ENCODE measurements at regions not wholly inside any gene's neighbourhood (a gene's known extent, or its start where the extent isn't known, plus 50 kb on each side); places are given as distances from the start of the nearest gene placed in this dataset.
A peak's percentile ranks its signal among the peaks of the same experiment; 100 is the strongest.
"Not testable (repeated sequence)": the region's sequence is repeated elsewhere in the genome, so short reads cannot be mapped to it uniquely, and the experiment has no call there.

DNA sequence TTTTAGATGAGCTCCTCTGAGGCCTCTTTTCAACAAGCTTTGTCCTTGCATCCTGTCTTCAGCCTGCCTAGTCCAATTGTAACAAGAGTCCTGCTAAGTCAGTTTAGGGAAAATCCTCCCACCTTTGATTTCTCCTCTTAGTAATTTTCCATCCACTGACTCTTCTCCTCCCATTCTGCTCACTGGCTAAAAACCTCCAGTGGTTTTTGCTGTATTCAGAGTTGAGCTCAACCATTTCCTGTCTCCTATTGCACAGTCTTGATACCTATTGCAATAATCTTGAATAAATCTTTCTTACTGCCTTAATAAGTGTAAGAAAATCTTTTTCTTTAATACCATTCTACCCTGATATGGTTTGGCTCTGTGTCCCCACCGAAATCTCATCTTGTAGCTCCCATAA lies 117.8 kb upstream of the ENPP6 start:
- no peak for DNase-seq (ENCODE audit: low read depth, low spot score)

GRCh38 chr4:184333446-184333845 lies 115.8 kb upstream of the ENPP6 start:
- DNase-seq (ENCODE audit: low read depth, low spot score) = not testable (repeated sequence)

DNA sequence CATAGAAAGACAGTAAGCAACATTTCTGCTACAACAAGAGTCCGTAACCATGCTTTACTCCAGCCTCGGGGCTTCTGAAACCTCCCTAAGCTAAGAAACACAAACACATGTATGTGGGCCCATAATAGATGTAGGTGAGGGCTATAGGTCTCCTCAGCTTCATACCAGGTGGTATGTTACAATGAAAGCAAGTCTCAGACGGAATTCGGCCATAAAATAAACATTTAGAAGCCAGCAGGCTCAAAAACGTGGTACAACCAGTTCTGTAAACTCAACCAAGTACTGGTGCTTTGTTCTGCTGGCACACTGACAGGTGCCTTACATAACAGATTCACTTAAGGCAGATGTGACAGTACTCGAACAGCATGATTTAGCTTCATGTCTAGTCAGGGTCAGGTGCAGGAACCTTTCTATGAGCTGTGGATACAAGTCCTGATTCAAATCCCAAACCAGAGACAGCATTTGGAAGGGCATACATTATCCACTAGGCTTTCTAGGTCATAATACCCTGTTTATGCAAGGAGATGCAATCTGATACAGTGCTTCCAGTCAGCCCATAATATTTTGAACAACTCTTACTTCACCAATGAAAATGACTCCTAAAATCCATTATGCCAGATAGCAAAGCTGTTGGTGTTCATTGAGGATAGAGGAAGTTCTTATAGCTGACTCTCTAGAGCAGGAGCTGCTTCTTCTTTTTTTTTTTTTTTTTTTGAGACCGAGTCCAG lies 113.8 kb upstream of the ENPP6 start:
- no peak for DNase-seq (ENCODE audit: low read depth, low spot score)

DNA sequence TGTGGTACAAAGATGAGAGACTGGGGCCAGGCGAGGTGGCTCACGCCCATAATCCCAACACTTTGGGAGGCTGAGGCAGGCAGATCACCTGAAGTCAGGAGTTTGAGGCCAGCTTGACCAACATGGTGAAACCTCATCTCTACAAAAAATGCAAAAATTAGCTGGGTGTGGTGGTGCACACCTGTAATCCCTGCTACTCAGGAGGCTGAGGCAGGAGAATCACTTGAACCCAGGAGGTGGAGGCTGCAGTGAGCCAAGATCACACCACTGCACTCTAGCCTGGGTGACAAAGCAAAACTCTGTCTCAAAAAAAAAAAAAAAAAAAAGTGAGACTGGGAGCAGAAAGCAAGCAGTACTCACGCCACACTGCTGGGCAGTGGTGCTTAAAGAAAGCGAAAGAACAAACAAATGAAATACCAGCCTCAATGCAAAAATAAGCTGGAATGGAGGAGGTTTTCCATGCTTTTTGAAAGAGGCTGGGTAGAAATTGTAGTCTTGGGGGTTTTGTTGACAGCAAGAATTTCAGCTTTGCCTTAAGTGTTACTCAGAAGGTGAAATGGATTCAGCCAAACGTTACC lies 112.9 kb upstream of the ENPP6 start:
- not testable (repeated sequence) for DNase-seq (ENCODE audit: low read depth, low spot score)

DNA sequence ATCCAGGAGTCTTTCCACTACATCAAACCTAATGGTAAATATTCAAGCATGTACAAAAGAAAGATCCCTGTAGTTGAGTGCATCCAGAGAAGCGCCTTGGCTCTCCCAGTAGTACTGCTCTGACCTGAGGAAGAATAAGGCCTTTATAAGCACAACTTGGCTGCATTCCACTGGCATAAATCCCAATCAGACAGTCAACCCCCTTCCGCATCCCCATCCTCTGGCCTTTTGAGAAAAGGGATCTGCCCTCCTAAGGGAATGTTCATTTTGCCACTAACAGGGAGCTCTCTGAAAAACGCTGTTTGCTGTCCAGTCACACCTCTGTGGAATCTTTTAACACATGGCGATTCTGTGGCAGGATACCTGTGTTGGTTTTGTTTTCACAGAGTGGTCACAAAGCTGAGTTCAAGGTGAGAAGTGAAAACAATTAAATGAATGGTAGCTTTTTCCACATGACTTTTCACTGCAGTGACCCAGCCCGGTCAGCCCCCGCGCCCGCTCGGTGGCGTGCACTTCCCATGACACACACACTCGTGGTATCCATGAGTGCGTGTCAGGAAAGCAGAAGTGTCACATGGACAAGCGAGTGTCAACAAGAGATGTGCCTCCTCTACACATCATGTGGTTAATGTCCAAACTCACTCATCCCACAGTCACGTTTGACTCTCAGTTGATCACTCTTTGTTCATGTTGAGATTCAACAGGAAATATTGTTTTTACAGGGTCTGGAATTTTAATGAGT lies 112.2 kb upstream of the ENPP6 start:
- no peak for DNase-seq (ENCODE audit: low read depth, low spot score)

- DNase-seq (ENCODE audit: low read depth, low spot score) = no peak
These were observed 111.6 kb upstream of the ENPP6 start for GRCh38 chr4:184329235-184329634.

DNA sequence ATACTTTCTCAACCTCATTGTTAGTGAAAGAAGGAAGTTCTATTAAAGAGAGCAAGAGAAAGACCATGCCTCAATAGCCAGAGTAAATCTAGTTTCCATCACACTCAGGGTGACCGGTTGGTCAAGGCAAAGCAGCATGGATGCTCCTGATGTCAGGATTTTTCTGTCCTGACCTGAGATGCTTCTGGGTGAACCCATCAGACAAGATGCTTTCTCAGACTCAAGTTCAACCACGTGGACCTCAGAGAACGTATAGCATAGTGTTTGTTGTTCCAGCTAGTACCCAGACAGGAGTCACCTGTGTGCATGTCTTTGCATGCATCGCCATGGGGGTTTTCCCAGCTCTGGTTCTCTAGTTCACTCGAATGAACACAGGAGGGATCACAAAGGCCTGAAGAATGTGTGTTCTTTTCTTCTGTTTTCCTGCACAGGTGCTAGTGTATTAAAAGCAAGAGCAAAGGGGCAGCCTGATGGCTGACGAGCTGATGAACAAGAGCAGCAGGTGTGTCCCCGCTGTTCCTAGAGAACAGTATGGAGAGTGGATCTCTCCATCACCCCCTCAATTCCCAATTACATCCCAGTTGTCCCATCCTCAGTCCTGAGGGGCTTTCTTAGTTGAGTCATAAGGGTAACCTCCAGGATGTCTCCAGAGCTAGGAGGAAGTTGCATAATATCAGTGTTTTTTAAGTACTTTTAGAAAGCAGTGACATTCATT lies 110.5 kb upstream of the ENPP6 start:
- no peak for DNase-seq (ENCODE audit: low read depth, low spot score)

GRCh38 chr4:184324939-184325477 lies 107.3 kb upstream of the ENPP6 start:
- peak; percentile 27 for DNase-seq (ENCODE audit: low read depth, low spot score)

DNA sequence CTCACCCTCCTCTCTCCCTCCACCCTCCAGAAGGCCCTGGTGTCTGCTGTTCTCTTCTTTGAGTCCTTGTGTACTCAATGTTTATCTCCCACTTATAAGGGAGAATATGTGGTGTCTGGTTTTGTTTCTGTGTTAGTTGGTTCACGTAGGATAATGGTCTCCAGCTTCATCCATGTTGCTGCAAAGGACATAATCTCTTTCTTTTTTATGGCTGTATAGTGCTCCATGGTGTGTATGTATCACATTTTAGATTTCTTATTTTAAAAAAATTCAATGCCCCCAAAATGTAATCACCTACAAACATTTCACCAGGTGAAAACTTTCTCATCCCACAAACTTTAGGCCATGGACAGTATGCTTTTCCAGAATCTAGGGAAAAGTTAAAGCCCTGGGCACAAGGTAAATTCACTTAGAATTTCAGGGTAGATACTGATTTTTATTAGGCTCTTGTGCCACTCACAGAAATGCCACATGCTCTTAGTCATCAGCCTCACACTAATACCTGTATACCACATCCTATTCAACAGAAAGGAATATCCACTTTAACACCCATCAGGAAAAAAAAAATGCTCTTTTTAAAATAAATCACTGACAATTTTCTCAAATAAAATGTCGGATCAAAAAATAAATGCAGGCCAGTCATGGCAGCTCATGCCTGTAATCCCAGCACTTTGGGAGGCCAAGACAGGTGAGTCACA lies 104.8 kb upstream of the ENPP6 start:
- no peak for DNase-seq (ENCODE audit: low read depth, low spot score)

DNA sequence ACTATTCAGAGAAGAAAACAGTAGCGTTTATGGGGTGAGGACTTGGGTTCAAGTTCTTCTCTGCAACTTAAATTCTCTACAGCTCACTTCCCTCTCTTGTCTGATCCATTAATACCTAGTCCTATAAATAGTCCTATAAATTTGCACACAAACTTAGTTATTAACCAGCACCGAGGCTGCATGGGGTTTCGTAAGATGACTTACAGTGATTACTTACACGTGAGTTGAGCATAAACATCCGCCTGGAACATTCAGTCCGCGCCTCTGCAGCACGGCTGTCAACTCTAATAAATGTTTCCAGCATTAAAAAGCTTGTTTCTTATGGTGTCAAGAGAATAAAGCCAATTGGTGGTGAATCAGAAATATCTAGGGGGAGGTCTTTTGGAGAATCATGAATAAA lies 103.0 kb upstream of the ENPP6 start:
- no peak for DNase-seq (ENCODE audit: low read depth, low spot score)

DNA sequence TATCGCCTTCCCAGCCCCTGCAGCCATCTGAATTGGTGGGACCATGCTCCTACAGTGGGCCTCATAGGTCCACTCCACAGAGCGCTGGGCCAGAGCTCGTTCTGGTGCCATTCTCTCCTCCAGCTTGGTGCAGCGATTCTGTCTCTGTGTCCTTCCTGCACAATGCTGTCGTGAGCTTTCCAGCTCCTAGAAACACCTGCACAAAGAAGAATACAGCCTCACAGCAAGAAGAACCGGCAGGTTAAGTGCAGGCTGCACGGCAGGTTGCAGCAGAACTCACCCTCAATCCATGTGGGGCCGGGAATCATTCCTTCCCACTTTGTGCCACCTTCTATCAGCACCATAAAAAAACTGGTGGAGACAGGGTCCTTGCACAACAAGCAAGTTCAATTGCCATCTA lies 101.2 kb upstream of the ENPP6 start:
- no peak for DNase-seq (ENCODE audit: low read depth, low spot score)

GRCh38 chr4:184317234-184317918 lies 99.7 kb upstream of the ENPP6 start:
- DNase-seq (ENCODE audit: low read depth, low spot score) = no peak

GRCh38 chr4:184316821-184317220 lies 99.1 kb upstream of the ENPP6 start:
- DNase-seq (ENCODE audit: low read depth, low spot score) = no peak

DNA sequence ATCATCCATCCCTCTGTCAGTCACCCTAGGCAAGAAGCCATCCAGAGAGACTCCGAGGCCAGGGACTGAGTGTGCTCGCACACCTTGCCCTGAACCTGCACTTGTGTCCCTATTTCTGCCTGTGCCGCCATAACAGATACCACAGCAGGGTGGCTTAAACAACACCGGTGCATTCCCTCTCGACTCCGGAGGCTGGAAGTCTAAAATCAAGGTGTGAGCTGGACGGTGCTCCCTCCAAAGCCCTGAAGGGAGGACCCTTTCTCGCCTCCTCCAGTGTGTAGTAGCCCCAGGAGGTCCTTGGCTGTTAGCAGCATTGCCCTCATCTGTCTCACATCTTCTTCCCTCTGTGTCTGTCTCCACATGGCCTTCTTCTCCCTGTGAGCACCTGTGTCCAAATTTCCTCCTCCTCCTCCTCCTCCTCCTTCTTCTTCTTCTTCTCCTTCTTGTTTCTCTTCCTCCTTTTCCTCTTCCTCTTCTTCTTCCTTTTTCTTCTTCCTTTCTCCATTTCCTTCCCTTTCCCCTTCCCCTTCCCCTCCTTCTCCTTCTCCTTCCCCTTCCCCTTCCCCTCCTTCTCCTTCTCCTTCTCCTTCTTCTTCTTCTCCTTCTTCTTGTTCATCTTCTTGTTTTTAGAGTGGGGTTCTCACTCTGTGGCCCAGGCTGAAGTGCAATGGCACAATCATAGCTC lies 98.1 kb upstream of the ENPP6 start:
- DNase-seq (ENCODE audit: low read depth, low spot score) = no peak

DNA sequence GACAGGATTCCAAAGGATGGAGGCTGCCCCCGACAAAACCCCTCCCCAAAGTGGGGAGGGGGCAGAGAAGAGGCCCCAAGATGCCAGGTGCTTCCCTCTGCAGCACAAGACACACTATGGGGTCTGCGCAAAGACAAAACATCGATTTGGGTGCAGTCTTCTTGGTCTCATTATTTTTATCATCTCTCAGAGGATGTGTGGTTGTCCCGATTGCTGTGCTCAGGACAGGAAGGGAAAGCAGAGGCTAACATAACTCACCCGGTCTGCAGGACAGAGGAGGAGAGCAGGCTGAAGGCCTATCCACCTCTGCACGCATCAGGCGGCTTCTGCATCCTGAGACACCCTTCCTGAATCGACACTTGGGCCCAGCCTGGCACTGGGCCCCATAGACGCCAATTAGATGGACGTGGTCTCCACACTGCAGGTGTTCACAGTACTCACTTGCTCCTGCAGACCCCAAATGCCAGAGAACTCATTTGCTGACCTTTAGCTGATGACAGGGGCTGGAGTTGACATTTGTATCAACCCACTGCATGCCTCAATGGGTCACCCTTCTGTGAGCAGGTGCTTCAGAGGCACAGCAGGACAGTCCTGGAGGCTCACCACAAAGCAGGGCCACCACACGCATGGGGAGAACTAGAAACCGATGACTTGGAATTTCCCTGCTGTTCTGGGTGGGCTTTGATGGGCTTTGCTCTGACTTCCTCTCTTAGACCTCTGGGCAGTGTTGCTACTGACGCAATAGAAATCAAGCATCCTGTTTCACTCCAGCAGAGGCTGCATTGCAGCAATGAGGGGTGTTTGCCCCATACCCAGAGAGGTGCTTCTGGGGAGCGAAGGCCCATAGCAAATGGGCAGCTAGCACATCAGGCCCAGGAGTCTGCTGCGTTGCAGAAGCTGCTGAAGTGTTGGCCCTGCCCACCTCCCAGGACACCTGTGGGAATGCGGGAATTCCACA lies 96.3 kb upstream of the ENPP6 start:
- DNase-seq (ENCODE audit: low read depth, low spot score) = no peak

- no peak for DNase-seq (ENCODE audit: low read depth, low spot score)
These were observed 95.4 kb upstream of the ENPP6 start for GRCh38 chr4:184313058-184313581.

- no peak for DNase-seq (ENCODE audit: low read depth, low spot score)
These were observed 94.5 kb upstream of the ENPP6 start for GRCh38 chr4:184312126-184312525.

DNA sequence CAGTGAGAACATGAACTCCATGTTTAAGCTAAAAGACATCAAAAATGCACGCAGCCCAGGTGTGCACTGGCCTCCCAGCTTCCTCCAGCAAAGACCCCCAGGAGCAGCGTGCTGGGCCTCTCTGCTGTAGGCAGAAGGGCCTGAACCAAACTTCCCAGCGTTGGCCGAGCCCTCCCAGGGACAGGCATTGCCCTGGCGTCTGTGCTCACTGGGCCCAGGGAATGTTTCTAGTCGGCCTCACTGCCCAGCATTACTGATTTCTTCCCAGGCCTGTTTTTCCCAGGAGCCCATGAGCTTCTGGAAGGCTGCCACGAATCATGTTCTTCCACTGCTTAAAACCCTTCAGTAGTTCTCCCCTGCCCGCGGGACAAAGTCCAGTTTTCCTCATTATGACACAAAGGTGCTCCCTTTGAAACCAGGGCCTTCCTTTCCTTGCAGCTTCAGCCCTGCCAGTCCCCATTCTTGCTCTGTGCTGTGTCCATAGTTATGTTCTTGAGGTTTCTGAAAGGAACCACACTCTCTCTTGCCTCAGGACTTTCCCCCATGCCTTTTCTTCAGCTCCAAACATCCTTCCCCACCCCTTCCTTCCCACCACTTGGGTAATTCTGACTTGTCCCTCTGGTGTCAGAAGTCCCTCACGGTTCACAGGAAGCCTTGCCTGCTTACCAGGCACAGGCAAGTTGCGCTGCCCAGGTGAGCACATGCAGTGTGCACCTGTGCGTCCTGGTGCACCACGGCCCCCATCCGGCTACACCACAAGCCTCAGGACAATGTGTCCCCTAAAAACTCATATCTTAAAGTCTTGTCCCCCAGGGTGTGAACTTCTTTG lies 93.4 kb upstream of the ENPP6 start:
- no peak for DNase-seq (ENCODE audit: low read depth, low spot score)

All from ELF-1 (cell line).